ENCODE measurements at regions not wholly inside any gene's neighbourhood (a gene's known extent, or its start where the extent isn't known, plus 50 kb on each side); places are given as distances from the start of the nearest gene placed in this dataset.

- Histone ChIP-seq H3K27me3 (no peaks in the 10 kb centered on the region), H3K4me3 (no peak overlapping the region), H3K36me3 (no peaks in the 10 kb centered on the region), H3K4me1 (no peaks in the 10 kb centered on the region), H3K9me3 (no peaks in the 10 kb centered on the region), H3K27ac (no peak overlapping the region)
- TF ChIP-seq CTCF (IDR thresholded peaks at IDR 0.05): no peak
- TF ChIP-seq POLR2A (IDR thresholded peaks at IDR 0.05): no peak
- intact Hi-C loops (cut with DNase I; ENCODE audit: low total_unique reads): no loop called here
- no peak for DNase-seq
Measured at GRCh38 chr16:6066652-6067051, 969.1 kb upstream of the EEF2KMT start.

- Histone ChIP-seq H3K36me3 (no peaks in the 10 kb centered on the region), H3K27ac (no peak overlapping the region), H3K4me1 (no peaks in the 10 kb centered on the region), H3K27me3 (no peaks in the 10 kb centered on the region), H3K9me3 (no peaks in the 10 kb centered on the region), H3K4me3 (no peak overlapping the region)
- DNase-seq: no peak
- TF ChIP-seq CTCF (IDR thresholded peaks at IDR 0.05) (no peak), POLR2A (IDR thresholded peaks at IDR 0.05) (no peak)
- intact Hi-C loops (cut with DNase I; ENCODE audit: low total_unique reads): no loop called here
Measured at GRCh38 chr16:6063526-6063925, 965.9 kb upstream of the EEF2KMT start.

GRCh38 chr16:6059671-6060070, 962.1 kb upstream of the EEF2KMT start:
- no peak for DNase-seq
- TF ChIP-seq POLR2A (IDR thresholded peaks at IDR 0.05) (no peak), CTCF (IDR thresholded peaks at IDR 0.05) (no peak)
- H3K36me3 ChIP-seq: no peaks in the 10 kb centered on the region

GRCh38 chr16:6057821-6058220, 960.2 kb upstream of the EEF2KMT start:
- no peaks in the 10 kb centered on the region for H3K4me1 ChIP-seq
- H3K36me3 ChIP-seq: no peaks in the 10 kb centered on the region
- H3K27ac ChIP-seq: no peak overlapping the region
- TF ChIP-seq POLR2A (IDR thresholded peaks at IDR 0.05) (no peak), CTCF (IDR thresholded peaks at IDR 0.05) (no peak)
- no peaks in the 10 kb centered on the region for H3K9me3 ChIP-seq
- intact Hi-C loops (cut with DNase I; ENCODE audit: low total_unique reads): no loop called here
- no peaks in the 10 kb centered on the region for H3K27me3 ChIP-seq
- no peak for DNase-seq
- no peak overlapping the region for H3K4me3 ChIP-seq

More at GRCh38 chr16:6059671-6060070, 962.1 kb upstream of the EEF2KMT start:
- no peak overlapping the region for H3K4me3 ChIP-seq
- intact Hi-C loops (cut with DNase I; ENCODE audit: low total_unique reads): no loop called here
- no peaks in the 10 kb centered on the region for H3K27me3 ChIP-seq
- no peaks in the 10 kb centered on the region for H3K9me3 ChIP-seq
- no peaks in the 10 kb centered on the region for H3K4me1 ChIP-seq
- H3K27ac ChIP-seq: no peak overlapping the region

DNA sequence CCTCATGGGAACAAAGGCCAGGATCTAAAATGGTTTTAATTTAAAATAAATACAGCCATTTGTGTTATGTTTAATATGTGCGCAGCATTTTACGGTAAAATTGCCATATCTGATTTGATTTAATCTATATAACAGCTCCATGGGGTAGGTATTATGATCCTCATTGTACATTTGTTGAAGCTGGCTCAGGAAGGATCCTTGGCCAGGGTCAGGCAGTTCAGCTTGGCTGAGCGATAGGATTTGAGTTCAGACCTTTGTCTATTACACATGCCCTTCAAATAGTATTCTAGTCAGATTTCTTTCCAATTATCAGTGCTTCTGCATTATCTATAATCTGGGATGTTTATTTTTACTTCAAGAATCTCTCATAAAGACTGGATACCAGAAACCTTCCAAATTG, 950.4 kb upstream of the EEF2KMT start:
- H3K9me3 ChIP-seq: no peaks in the 10 kb centered on the region
- no peak overlapping the region for H3K4me3 ChIP-seq
- no peaks in the 10 kb centered on the region for H3K4me1 ChIP-seq
- TF ChIP-seq POLR2A (IDR thresholded peaks at IDR 0.05) (no peak), CTCF (IDR thresholded peaks at IDR 0.05) (no peak)
- DNase-seq: no peak
- H3K27ac ChIP-seq: no peak overlapping the region
- no peaks in the 10 kb centered on the region for H3K27me3 ChIP-seq
- no peaks in the 10 kb centered on the region for H3K36me3 ChIP-seq
- intact Hi-C loops (cut with DNase I; ENCODE audit: low total_unique reads): no loop called here

All from uterus (tissue), 3 donors.